Endothelial cell of umbilical vein (primary cell): ENCODE measurements at regions not wholly inside any gene's neighbourhood (a gene's known extent, or its start where the extent isn't known, plus 50 kb on each side); places are given as distances from the start of the nearest gene placed in this dataset.

Experiments
- BruUV-seq: library from RNA; stranded (reverse); fragments of 400-500 nt; replicated peaks from 2 replicates; lab custom pipeline; 2021; lab: Mats Ljungman, UMichigan
- CTCF ChIA-PET: fragments of 300-600, 350-600 bp; sonication (Branson Sonifier 250); formaldehyde crosslinking; loops from one replicate; lab custom pipeline; 2021; ENCODE audit warnings: antibody characterized with exemption, inconsistent platforms; lab: Charles Lee
- POLR2A ChIA-PET: fragments of 300-600, 350-600 bp; sonication (Branson Sonifier 250); formaldehyde crosslinking; loops from one replicate; lab custom pipeline; 2021; ENCODE audit warnings: antibody characterized with exemption, inconsistent platforms; lab: Charles Lee
- DNase-seq: peaks from one replicate; pipeline ENCODE4 v3.0.0-alpha.2; 2011; ENCODE audit warnings: low read depth, low spot score
- FAIRE-seq: peaks from 2 replicates; lab custom pipeline; 2011; peaks lifted over from hg19 to GRCh38; lab: Jason Lieb, UNC
- H2AFZ ChIP-seq: 2 replicates; pipeline ENCODE4 v1.6.0; 2012; ENCODE audit warnings: low read depth, low read length, control low read depth, inconsistent platforms
- H3K27ac ChIP-seq: 2 replicates; pipeline ENCODE4 v1.5.1; 2011; ENCODE audit warnings: low read depth, mild to moderate bottlenecking, control low read depth, low read length, moderate library complexity; ENCODE audit not compliant: insufficient read depth
- H3K27me3 ChIP-seq, 2 experiments: 2 replicates each; pipeline versions ENCODE4 v1.6.0 to v1.6.1; 2011; ENCODE audit warnings: low read length in 2 of 2, mixed read lengths in 1 of 2; ENCODE audit not compliant: control insufficient read depth in 2 of 2, insufficient read depth in 2 of 2
- H3K36me3 ChIP-seq, 2 experiments: 2 replicates in 1 of 2; 3 replicates in 1 of 2; pipeline ENCODE4 v1.5.1; 2011; ENCODE audit warnings: low read length in 2 of 2, mild to moderate bottlenecking in 1 of 2, moderate library complexity in 1 of 2; ENCODE audit not compliant: control insufficient read depth in 2 of 2, insufficient read depth in 2 of 2; ENCODE audit errors: extremely low read depth in 1 of 2
- H3K4me1 ChIP-seq: 3 replicates; pipeline ENCODE4 v1.5.1; 2011; ENCODE audit warnings: mild to moderate bottlenecking, low read length; ENCODE audit not compliant: control insufficient read depth, insufficient read depth; ENCODE audit errors: extremely low read depth
- H3K4me2 ChIP-seq: 2 replicates; pipeline ENCODE4 v1.6.1; 2011; ENCODE audit warnings: low read length, control low read depth, mixed read lengths; ENCODE audit not compliant: insufficient read depth
- H3K4me3 ChIP-seq, 3 experiments: fragments of 200-600 bp in 1 of 3; sonication (generic), shearing (Covaris generic) in 1 of 3; replicated peaks in 1 of 3; 2 replicates each; pipeline ENCODE4 v1.5.1; 2011 to 2016; ENCODE audit warnings: control low read depth in 3 of 3, low read length in 3 of 3, mild to moderate bottlenecking in 2 of 3, inconsistent platforms in 1 of 3, low read depth in 1 of 3, moderate library complexity in 1 of 3; ENCODE audit not compliant: insufficient read depth in 1 of 3
- H3K79me2 ChIP-seq: 2 replicates; pipeline ENCODE4 v1.6.0; 2012; ENCODE audit warnings: low read length, inconsistent platforms; ENCODE audit not compliant: control insufficient read depth, insufficient read depth
- H3K9ac ChIP-seq: replicated peaks from 2 replicates; pipeline ENCODE3; 2011; ENCODE audit warnings: low read length, control low read depth; ENCODE audit not compliant: insufficient read depth; ENCODE audit errors: extremely low read depth
- H3K9me1 ChIP-seq: replicated peaks from 3 replicates; pipeline ENCODE4 v1.6.0; 2011; ENCODE audit warnings: mild to moderate bottlenecking, low read length; ENCODE audit not compliant: control insufficient read depth, insufficient read depth; ENCODE audit errors: extremely low read depth
- H3K9me3 ChIP-seq: replicated peaks from 2 replicates; pipeline ENCODE4 v1.5.1; 2012; ENCODE audit warnings: low read length, inconsistent platforms; ENCODE audit not compliant: control insufficient read depth, insufficient read depth
- H4K20me1 ChIP-seq: replicated peaks from 2 replicates; pipeline ENCODE3; 2011; ENCODE audit warnings: mild to moderate bottlenecking, low read length; ENCODE audit not compliant: control insufficient read depth, insufficient read depth; ENCODE audit errors: extremely low read depth
- EZH2 ChIP-seq: IDR thresholded peaks from 2 replicates; pipeline ENCODE4 v1.6.1; 2012; ENCODE audit warnings: borderline replicate concordance, low read depth, mild to moderate bottlenecking, moderate library complexity, low read length, inconsistent platforms; ENCODE audit not compliant: severe bottlenecking
- FOS ChIP-seq: IDR thresholded peaks from 2 replicates; pipeline ENCODE4 v1.6.1; 2011; ENCODE audit warnings: mild to moderate bottlenecking, low read length, moderate library complexity, borderline replicate concordance; ENCODE audit not compliant: insufficient read depth
- GATA2 ChIP-seq: IDR thresholded peaks from 2 replicates; pipeline ENCODE4 v1.7.0; 2011; ENCODE audit warnings: low read depth, mild to moderate bottlenecking, moderate library complexity, mixed read lengths, low read length; ENCODE audit not compliant: insufficient read length, insufficient read depth
- JUN ChIP-seq: IDR thresholded peaks from 2 replicates; pipeline ENCODE4 v1.6.1; 2011; ENCODE audit warnings: borderline replicate concordance, low read depth; ENCODE audit not compliant: insufficient read length, insufficient read depth
- MYC ChIP-seq: IDR thresholded peaks from one replicate; pipeline ENCODE4 v1.6.1; 2011; ENCODE audit warnings: mild to moderate bottlenecking, low read depth, low read length
- POLR2A ChIP-seq: IDR thresholded peaks from 2 replicates; pipeline ENCODE4 v1.6.1; 2012; ENCODE audit warnings: low read depth, mild to moderate bottlenecking, control low read depth, low read length
- POLR2AphosphoS5 ChIP-seq: IDR thresholded peaks from 2 replicates; pipeline ENCODE4 v1.6.1; 2012; ENCODE audit warnings: low read depth, mild to moderate bottlenecking, control low read depth, low read length, moderate library complexity; ENCODE audit not compliant: insufficient read depth
- dilution Hi-C: fragments of 300-500 bp; cut with MboI; formaldehyde crosslinking; loops from one replicate; pipeline ENCODE4 v1.15.0; 2019; ENCODE audit warnings: low sequenced_read_pairs; ENCODE audit not compliant: extremely low pct_ligation_motif_present
- intact Hi-C: fragments of 100-400 bp; cut with micrococcal nuclease; formaldehyde crosslinking; loops from one replicate; pipeline ENCODE4 v1.10.0; 2022
- TF ChIP-seq, protein P1 (sequence below): IDR thresholded peaks from 2 replicates; pipeline ENCODE4 v1.6.1; 2011; ENCODE audit not compliant: insufficient read depth, insufficient read length
- TF ChIP-seq, protein P2 (sequence below), 2 donors: IDR thresholded peaks; 1 replicate in 1 of 2; 2 replicates in 1 of 2; pipeline ENCODE4 v1.5.1; 2011; ENCODE audit warnings: low read length in 2 of 2, mild to moderate bottlenecking in 2 of 2, moderate library complexity in 2 of 2, control low read depth in 1 of 2, inconsistent platforms in 1 of 2, low read depth in 1 of 2; ENCODE audit not compliant: insufficient read depth in 1 of 2; ENCODE audit errors: extremely low read depth in 1 of 2

DNA sequence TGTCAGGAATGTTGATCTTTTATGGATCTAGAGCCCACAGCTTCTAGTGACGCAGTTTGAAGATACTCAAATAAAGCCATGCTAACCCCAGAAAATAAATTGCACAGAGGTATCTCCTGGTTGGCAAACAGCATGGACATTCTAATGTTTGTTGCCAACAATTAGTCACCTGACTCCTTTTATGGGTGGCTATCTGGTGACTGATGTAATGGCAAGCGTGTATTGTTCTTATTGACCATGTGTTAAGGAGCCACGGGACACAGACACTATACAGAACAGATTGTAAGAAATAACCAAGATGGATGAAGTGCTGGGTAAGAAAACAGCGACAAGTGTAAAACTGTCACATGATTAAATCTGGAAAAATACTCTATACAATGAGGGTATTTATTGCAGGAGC is 401.3 kb upstream of the PDE3A start:
- Histone ChIP-seq H3K9me3 (no peaks in the 10 kb centered on the region), H3K9ac (no peak overlapping the region), H3K4me3 (no peak overlapping the region), H3K27me3 (no peaks in the 10 kb centered on the region), H3K9me1 (no peaks in the 10 kb centered on the region), H4K20me1 (no peaks in the 10 kb centered on the region), H3K4me1 (peaks cover 43% of the 10 kb centered on the region), H3K4me2 (peak overlapping the region; percentile 26), H2AFZ (no peak overlapping the region), H3K27ac (peak overlapping the region; percentile 60), H3K79me2 (no peaks in the 10 kb centered on the region), H3K36me3 (no peaks in the 10 kb centered on the region)
- TF ChIP-seq POLR2AphosphoS5, result no peak
- TF ChIP-seq GATA2, result no peak
- TF ChIP-seq POLR2A, result no peak
- TF ChIP-seq, protein P1, sequence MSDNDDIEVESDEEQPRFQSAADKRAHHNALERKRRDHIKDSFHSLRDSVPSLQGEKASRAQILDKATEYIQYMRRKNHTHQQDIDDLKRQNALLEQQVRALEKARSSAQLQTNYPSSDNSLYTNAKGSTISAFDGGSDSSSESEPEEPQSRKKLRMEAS, result no peak
- TF ChIP-seq, protein P2, sequence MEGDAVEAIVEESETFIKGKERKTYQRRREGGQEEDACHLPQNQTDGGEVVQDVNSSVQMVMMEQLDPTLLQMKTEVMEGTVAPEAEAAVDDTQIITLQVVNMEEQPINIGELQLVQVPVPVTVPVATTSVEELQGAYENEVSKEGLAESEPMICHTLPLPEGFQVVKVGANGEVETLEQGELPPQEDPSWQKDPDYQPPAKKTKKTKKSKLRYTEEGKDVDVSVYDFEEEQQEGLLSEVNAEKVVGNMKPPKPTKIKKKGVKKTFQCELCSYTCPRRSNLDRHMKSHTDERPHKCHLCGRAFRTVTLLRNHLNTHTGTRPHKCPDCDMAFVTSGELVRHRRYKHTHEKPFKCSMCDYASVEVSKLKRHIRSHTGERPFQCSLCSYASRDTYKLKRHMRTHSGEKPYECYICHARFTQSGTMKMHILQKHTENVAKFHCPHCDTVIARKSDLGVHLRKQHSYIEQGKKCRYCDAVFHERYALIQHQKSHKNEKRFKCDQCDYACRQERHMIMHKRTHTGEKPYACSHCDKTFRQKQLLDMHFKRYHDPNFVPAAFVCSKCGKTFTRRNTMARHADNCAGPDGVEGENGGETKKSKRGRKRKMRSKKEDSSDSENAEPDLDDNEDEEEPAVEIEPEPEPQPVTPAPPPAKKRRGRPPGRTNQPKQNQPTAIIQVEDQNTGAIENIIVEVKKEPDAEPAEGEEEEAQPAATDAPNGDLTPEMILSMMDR (IDR thresholded peaks at IDR 0.05; ENCODE audit: extremely low read depth in 1 of 2, insufficient read depth in 1 of 2, low read depth in 1 of 2, low read length in 2 of 2), result no peak
- TF ChIP-seq JUN, result no peak
- TF ChIP-seq EZH2, result no peak
- no peak for TF ChIP-seq FOS
- no peak for TF ChIP-seq MYC
- BruUV-seq, result no TSS peak
- intact Hi-C loops (loop anchor here (1.0 to 5.0 kb wide), 3 partner anchors 8 to 285 kb away; no protein-coding TSS in a partner anchor), dilution Hi-C loops (no loop called here)
- no peak for DNase-seq
- no peak for FAIRE-seq
- CTCF ChIA-PET, result interaction anchor here (0.9 to 1.6 kb wide), 3 partner anchors 21 to 51 kb away, joined by 3 to 5 read pairs (median 4); no protein-coding TSS in a partner anchor
- POLR2A ChIA-PET, result no interaction called here
